K562 (cell line): ENCODE measurements at regions not wholly inside any gene's neighbourhood (a gene's known extent, or its start where the extent isn't known, plus 50 kb on each side); places are given as distances from the start of the nearest gene placed in this dataset.

Experiments
- CEBPG ChIP-seq, 3 experiments: fragments of 200-800 bp in 1 of 3; sonication (Bioruptor generic) in 1 of 3; sonication (generic) in 1 of 3; formaldehyde crosslinking in 1 of 3; IDR thresholded peaks in 2 of 3; conservative IDR thresholded peaks in 1 of 3; 2 replicates each; pipeline versions ENCODE4 v1.6.1 to v1.8.0; 2016 to 2022; ENCODE audit warnings: missing compliant biosample characterization in 2 of 3, missing genetic modification characterization in 2 of 3, mild to moderate bottlenecking in 1 of 3, missing genetic modification reagents in 1 of 3
- FOSL1 ChIP-seq: fragments of 200-800 bp; sonication (Bioruptor generic); conservative IDR thresholded peaks from 2 replicates; pipeline ENCODE4 v1.6.1; 2016; ENCODE audit warnings: missing genetic modification characterization, missing compliant biosample characterization
- MEF2A ChIP-seq: IDR thresholded peaks from 2 replicates; pipeline ENCODE4 v1.6.1; 2011; ENCODE audit warnings: low read depth, mild to moderate bottlenecking, low read length, moderate library complexity; ENCODE audit not compliant: control insufficient read depth
- NRF1 ChIP-seq, 2 experiments: fragments of 450-650 bp; IDR thresholded peaks in 1 of 2; conservative IDR thresholded peaks in 1 of 2; 2 replicates each; pipeline ENCODE4 v1.6.1; 2014; ENCODE audit warnings: mild to moderate bottlenecking in 2 of 2
- POLR3G ChIP-seq: IDR thresholded peaks from 2 replicates; pipeline ENCODE4 v1.6.1; 2011; ENCODE audit not compliant: insufficient read length, insufficient replicate concordance; ENCODE audit errors: extremely low read depth
- SPI1 ChIP-seq: IDR thresholded peaks from 2 replicates; pipeline ENCODE4 v1.6.1; 2011; ENCODE audit warnings: low read depth, low read length, control low read depth, borderline replicate concordance
- ZBTB8A ChIP-seq: fragments of 450-650 bp; IDR thresholded peaks from 2 replicates; pipeline ENCODE4 v1.6.1; 2018; ENCODE audit warnings: mild to moderate bottlenecking, moderate library complexity; ENCODE audit not compliant: partially characterized antibody
- ZNF232 ChIP-seq: sonication (generic); formaldehyde crosslinking; IDR thresholded peaks from 2 replicates; pipeline ENCODE4 v1.8.0; 2022; ENCODE audit warnings: mild to moderate bottlenecking, missing genetic modification reagents
- TF ChIP-seq, protein P1 (sequence below): fragments of 250-450 bp; sonication (Bioruptor Pico); IDR thresholded peaks from 2 replicates; pipeline ENCODE4 v1.8.0; 2021; ENCODE audit warnings: borderline replicate concordance, mild to moderate bottlenecking, moderate library complexity; ENCODE audit not compliant: poor library complexity, severe bottlenecking
- TF ChIP-seq, protein P2 (sequence below): sonication (generic); IDR thresholded peaks from 2 replicates; pipeline ENCODE4 v1.6.1; 2016
- TF ChIP-seq, protein P3 (sequence below): fragments of 450-650 bp; IDR thresholded peaks from 2 replicates; pipeline ENCODE4 v1.6.1; 2016; ENCODE audit warnings: mild to moderate bottlenecking, moderate library complexity
- TF ChIP-seq, protein P4 (sequence below): fragments of 250-450 bp; sonication (Bioruptor Pico); IDR thresholded peaks from 2 replicates; pipeline ENCODE4 v1.8.0; 2021; ENCODE audit warnings: mild to moderate bottlenecking, moderate library complexity

DNA sequence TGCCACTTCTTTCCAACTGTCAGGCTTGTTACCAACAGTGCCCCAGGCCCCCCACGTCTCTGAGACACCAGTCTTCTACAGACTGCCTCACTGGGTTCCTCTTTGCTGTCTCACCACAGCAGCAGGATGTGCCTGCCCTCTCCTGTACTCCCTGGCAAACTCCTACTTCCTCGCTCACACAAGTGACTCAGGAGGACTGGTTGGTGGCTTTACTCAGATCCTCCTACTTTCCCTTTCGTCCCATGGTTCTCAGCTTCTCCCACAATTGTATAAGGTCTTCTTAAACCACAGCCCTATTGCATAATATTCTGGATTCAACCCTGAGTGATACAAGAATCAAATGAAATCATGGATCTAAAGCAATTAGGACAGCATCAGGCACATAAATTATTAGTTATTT lies 246.6 kb upstream of the PROK2 start (continued):
- TF ChIP-seq MEF2A (no peak), ZBTB8A (no peak), POLR3G (no peak), FOSL1 (0 out of 2 replicates have a peak, but pooled peaks have one; percentile 16), ZNF232 (no peak), SPI1 (peak; percentile 45; the same call in 1 of the 2 replicates), NRF1 (conservative IDR thresholded peaks at IDR 0.05 in 1 of 2, IDR thresholded peaks at IDR 0.05 in 1 of 2) (no peak), CEBPG (CRISPR knock-in tag; IDR thresholded peaks at IDR 0.05) (no peak), CEBPG (tag; conservative IDR thresholded peaks at IDR 0.05 in 1 of 2, IDR thresholded peaks at IDR 0.05 in 1 of 2) (peak; percentile 74 to 85)
- TF ChIP-seq, protein P1, sequence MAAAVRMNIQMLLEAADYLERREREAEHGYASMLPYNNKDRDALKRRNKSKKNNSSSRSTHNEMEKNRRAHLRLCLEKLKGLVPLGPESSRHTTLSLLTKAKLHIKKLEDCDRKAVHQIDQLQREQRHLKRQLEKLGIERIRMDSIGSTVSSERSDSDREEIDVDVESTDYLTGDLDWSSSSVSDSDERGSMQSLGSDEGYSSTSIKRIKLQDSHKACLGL (CRISPR knock-in tag): no peak
- TF ChIP-seq, protein P2, sequence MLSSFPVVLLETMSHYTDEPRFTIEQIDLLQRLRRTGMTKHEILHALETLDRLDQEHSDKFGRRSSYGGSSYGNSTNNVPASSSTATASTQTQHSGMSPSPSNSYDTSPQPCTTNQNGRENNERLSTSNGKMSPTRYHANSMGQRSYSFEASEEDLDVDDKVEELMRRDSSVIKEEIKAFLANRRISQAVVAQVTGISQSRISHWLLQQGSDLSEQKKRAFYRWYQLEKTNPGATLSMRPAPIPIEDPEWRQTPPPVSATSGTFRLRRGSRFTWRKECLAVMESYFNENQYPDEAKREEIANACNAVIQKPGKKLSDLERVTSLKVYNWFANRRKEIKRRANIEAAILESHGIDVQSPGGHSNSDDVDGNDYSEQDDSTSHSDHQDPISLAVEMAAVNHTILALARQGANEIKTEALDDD: peak; percentile 42
- TF ChIP-seq, protein P3, sequence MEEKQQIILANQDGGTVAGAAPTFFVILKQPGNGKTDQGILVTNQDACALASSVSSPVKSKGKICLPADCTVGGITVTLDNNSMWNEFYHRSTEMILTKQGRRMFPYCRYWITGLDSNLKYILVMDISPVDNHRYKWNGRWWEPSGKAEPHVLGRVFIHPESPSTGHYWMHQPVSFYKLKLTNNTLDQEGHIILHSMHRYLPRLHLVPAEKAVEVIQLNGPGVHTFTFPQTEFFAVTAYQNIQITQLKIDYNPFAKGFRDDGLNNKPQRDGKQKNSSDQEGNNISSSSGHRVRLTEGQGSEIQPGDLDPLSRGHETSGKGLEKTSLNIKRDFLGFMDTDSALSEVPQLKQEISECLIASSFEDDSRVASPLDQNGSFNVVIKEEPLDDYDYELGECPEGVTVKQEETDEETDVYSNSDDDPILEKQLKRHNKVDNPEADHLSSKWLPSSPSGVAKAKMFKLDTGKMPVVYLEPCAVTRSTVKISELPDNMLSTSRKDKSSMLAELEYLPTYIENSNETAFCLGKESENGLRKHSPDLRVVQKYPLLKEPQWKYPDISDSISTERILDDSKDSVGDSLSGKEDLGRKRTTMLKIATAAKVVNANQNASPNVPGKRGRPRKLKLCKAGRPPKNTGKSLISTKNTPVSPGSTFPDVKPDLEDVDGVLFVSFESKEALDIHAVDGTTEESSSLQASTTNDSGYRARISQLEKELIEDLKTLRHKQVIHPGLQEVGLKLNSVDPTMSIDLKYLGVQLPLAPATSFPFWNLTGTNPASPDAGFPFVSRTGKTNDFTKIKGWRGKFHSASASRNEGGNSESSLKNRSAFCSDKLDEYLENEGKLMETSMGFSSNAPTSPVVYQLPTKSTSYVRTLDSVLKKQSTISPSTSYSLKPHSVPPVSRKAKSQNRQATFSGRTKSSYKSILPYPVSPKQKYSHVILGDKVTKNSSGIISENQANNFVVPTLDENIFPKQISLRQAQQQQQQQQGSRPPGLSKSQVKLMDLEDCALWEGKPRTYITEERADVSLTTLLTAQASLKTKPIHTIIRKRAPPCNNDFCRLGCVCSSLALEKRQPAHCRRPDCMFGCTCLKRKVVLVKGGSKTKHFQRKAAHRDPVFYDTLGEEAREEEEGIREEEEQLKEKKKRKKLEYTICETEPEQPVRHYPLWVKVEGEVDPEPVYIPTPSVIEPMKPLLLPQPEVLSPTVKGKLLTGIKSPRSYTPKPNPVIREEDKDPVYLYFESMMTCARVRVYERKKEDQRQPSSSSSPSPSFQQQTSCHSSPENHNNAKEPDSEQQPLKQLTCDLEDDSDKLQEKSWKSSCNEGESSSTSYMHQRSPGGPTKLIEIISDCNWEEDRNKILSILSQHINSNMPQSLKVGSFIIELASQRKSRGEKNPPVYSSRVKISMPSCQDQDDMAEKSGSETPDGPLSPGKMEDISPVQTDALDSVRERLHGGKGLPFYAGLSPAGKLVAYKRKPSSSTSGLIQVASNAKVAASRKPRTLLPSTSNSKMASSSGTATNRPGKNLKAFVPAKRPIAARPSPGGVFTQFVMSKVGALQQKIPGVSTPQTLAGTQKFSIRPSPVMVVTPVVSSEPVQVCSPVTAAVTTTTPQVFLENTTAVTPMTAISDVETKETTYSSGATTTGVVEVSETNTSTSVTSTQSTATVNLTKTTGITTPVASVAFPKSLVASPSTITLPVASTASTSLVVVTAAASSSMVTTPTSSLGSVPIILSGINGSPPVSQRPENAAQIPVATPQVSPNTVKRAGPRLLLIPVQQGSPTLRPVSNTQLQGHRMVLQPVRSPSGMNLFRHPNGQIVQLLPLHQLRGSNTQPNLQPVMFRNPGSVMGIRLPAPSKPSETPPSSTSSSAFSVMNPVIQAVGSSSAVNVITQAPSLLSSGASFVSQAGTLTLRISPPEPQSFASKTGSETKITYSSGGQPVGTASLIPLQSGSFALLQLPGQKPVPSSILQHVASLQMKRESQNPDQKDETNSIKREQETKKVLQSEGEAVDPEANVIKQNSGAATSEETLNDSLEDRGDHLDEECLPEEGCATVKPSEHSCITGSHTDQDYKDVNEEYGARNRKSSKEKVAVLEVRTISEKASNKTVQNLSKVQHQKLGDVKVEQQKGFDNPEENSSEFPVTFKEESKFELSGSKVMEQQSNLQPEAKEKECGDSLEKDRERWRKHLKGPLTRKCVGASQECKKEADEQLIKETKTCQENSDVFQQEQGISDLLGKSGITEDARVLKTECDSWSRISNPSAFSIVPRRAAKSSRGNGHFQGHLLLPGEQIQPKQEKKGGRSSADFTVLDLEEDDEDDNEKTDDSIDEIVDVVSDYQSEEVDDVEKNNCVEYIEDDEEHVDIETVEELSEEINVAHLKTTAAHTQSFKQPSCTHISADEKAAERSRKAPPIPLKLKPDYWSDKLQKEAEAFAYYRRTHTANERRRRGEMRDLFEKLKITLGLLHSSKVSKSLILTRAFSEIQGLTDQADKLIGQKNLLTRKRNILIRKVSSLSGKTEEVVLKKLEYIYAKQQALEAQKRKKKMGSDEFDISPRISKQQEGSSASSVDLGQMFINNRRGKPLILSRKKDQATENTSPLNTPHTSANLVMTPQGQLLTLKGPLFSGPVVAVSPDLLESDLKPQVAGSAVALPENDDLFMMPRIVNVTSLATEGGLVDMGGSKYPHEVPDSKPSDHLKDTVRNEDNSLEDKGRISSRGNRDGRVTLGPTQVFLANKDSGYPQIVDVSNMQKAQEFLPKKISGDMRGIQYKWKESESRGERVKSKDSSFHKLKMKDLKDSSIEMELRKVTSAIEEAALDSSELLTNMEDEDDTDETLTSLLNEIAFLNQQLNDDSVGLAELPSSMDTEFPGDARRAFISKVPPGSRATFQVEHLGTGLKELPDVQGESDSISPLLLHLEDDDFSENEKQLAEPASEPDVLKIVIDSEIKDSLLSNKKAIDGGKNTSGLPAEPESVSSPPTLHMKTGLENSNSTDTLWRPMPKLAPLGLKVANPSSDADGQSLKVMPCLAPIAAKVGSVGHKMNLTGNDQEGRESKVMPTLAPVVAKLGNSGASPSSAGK: no peak
- TF ChIP-seq, protein P4, sequence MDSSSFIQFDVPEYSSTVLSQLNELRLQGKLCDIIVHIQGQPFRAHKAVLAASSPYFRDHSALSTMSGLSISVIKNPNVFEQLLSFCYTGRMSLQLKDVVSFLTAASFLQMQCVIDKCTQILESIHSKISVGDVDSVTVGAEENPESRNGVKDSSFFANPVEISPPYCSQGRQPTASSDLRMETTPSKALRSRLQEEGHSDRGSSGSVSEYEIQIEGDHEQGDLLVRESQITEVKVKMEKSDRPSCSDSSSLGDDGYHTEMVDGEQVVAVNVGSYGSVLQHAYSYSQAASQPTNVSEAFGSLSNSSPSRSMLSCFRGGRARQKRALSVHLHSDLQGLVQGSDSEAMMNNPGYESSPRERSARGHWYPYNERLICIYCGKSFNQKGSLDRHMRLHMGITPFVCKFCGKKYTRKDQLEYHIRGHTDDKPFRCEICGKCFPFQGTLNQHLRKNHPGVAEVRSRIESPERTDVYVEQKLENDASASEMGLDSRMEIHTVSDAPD (CRISPR knock-in tag): no peak
- TF ChIP-seq, all 486 proteins: peak for 10
